ENCODE measurements at regions not wholly inside any gene's neighbourhood (a gene's known extent, or its start where the extent isn't known, plus 50 kb on each side); places are given as distances from the start of the nearest gene placed in this dataset.
"Not testable (repeated sequence)": the region's sequence is repeated elsewhere in the genome, so short reads cannot be mapped to it uniquely, and the experiment has no call there.

DNA sequence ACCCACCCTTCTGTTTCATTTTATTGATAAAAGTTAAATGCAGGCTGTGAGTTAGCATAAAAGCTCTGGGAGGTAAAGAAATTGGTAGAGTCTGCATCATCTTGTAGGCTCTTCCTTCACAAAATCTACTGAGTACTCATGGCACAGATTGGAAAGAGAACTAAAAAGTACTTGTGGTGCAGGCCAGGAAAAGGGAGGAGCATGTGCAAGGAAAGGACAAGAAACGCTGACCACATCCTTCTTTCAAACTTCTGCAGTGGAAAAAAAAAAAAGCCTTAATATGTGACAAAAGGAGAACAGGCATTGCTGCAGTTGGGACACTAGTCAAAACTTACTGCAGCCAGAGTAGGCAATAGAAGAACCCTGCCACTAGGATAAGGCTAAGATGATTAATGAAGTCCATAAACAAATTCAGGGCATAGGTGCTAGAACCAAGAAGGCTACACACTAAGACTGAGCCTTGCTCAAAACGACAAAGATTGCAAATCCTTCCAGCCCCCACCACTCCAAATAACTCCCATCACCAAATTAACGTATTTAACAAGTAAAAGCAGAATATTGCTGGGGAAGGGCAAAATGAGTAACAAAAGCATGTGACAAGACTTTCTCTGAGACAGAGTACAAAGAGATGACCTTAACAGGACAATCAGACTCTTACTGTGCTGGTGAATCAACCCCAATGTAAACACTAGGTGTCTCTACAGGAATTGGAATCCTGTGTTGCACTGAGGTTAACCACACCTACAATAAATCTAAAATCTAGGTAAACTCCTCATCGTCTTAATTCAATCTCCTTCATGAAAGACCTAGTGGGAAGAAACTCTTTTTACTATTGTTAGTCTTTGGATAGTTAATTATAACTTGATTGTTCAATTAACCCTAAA is 1024.8 kb downstream of the TLE1 start:
- TF ChIP-seq ZNF274 (IDR thresholded peaks at IDR 0.05; ENCODE audit: low read depth, low read length), result no peak
- H3K4me3 ChIP-seq (ENCODE audit: low read length), result no peak overlapping the region

- H3K4me3 ChIP-seq (ENCODE audit: low read length), result not testable (repeated sequence)
These were observed 1029.6 kb downstream of the TLE1 start for GRCh38 chr9:80659751-80660150.

DNA sequence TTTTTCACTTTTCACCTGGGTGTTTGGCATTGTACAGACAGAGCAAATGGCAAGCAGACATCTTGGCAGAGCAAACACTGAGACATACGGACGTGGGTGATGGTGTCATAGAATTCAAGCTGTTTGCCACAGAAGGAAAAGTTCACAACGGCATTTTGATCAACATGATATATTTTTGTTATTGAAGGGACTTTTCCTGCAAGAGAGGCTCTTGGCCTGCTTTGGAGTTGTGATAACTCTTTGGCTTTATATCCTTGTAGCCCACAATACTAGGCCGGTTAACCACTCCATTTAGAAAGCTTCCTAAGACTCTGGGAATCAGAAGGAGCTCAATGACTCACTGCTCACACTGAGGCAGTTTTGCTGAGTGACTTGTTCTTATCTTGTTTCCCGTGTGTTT is 1038.3 kb downstream of the TLE1 start:
- no peak for TF ChIP-seq ZNF274 (IDR thresholded peaks at IDR 0.05; ENCODE audit: low read depth, low read length)
- H3K4me3 ChIP-seq (ENCODE audit: low read length), result no peak overlapping the region

- no peak overlapping the region for H3K4me3 ChIP-seq (ENCODE audit: low read length)
- no peak for TF ChIP-seq ZNF274 (IDR thresholded peaks at IDR 0.05; ENCODE audit: low read depth, low read length)
These were observed 1039.9 kb downstream of the TLE1 start for GRCh38 chr9:80649496-80649895.

DNA sequence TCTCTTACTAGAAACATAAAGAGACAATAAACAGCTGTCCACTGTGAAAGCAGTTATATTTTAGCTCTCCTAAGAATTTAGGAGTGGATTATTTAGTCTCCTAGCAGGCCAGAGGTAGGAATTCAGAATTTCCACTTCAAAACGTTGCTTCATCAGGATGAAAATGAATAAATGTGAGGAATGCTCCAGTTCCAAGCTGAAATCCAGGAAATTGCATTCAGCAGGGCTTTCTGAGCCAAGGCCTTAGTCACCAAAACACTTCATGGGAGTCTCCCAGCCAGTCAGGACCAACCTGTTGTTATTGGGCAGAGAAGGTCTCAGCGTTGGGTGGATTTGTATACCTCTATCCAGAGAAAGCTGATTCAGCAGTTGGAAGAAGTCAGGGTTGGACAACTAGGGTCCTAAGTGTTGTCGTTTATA is 1040.3 kb downstream of the TLE1 start:
- no peak for TF ChIP-seq ZNF274 (IDR thresholded peaks at IDR 0.05; ENCODE audit: low read depth, low read length)
- H3K4me3 ChIP-seq (ENCODE audit: low read length), result no peak overlapping the region

- no peak overlapping the region for H3K4me3 ChIP-seq (ENCODE audit: low read length)
- TF ChIP-seq ZNF274 (IDR thresholded peaks at IDR 0.05; ENCODE audit: low read depth, low read length), result no peak
These were observed 1041.0 kb downstream of the TLE1 start for GRCh38 chr9:80648336-80648735.

DNA sequence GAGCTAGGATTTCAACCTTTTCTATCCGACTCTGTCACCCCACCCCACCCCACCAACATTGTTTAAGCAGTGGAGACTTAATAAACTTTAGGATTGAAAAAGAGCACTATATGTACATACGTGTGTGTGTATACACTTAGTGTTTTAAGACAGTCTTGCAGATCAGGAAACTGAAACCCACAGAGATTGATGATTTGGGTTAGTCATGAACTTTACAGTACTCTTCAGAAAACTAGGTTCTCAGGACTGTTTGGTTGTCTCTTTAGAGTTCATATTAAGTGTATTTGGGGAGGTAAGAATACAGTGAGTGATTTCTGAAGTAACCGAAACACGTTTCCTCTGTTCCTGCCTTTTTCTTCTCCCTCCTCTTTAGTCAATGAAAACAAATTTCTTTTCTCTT is 1043.1 kb downstream of the TLE1 start:
- H3K4me3 ChIP-seq (ENCODE audit: low read length), result no peak overlapping the region
- TF ChIP-seq ZNF274 (IDR thresholded peaks at IDR 0.05; ENCODE audit: low read depth, low read length), result no peak

GRCh38 chr9:80644044-80644443 is 1045.3 kb downstream of the TLE1 start:
- H3K4me3 ChIP-seq (ENCODE audit: low read length), result no peak overlapping the region
- no peak for TF ChIP-seq ZNF274 (IDR thresholded peaks at IDR 0.05; ENCODE audit: low read depth, low read length)

DNA sequence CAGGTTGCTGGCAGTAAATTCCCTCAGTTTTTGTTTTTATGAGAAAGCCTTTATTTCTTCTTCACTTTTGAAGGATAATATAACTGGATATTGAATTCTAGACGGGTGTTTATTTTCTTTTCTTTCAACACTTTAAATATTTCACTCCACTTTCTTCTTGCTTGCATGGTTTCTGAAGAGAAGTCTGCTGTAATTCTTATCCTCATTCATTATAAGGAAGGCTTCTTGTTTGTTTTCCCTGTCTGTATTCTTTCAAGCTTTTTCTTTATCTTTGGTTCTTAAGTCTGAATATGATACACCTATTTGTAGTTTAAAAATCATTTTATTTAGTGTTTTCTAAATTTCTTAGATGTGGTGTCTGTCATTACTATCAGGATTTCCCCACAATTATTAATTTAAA is 1054.3 kb downstream of the TLE1 start:
- no peak overlapping the region for H3K4me3 ChIP-seq (ENCODE audit: low read length)
- no peak for TF ChIP-seq ZNF274 (IDR thresholded peaks at IDR 0.05; ENCODE audit: low read depth, low read length)

DNA sequence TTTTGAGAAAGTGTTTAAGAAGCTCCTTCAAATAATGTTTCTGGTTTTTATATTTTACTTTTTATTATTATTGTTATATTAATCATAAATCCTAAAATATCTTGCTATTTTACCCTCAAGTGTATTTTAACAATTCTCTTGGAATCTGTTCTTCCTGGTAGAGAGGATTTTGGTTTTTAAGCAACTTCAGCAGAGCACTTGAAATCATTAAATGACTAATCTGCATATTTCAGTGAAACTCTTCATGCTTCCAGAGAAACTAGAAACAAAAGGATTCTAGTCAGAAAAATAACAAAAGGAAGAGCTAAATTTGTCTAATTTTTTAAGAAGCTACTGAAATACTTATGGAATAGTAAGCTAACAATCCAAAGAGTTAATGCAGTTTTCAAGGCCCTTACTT is 1057.3 kb downstream of the TLE1 start:
- H3K4me3 ChIP-seq (ENCODE audit: low read length), result no peak overlapping the region
- no peak for TF ChIP-seq ZNF274 (IDR thresholded peaks at IDR 0.05; ENCODE audit: low read depth, low read length)

GRCh38 chr9:80622508-80622907 is 1050.7 kb downstream of the TLE4 start:
- no peak overlapping the region for H3K4me3 ChIP-seq (ENCODE audit: low read length)
- no peak for TF ChIP-seq ZNF274 (IDR thresholded peaks at IDR 0.05; ENCODE audit: low read depth, low read length)

- TF ChIP-seq ZNF274 (IDR thresholded peaks at IDR 0.05; ENCODE audit: low read depth, low read length), result no peak
These were observed 1047.6 kb downstream of the TLE4 start for GRCh38 chr9:80619356-80619755.

GRCh38 chr9:80615964-80616363 is 1044.2 kb downstream of the TLE4 start:
- no peak for TF ChIP-seq ZNF274 (IDR thresholded peaks at IDR 0.05; ENCODE audit: low read depth, low read length)
- H3K4me3 ChIP-seq (ENCODE audit: low read length), result no peak overlapping the region

More at GRCh38 chr9:80619356-80619755, 1047.6 kb downstream of the TLE4 start:
- H3K4me3 ChIP-seq (ENCODE audit: low read length), result no peak overlapping the region

- no peak overlapping the region for H3K4me3 ChIP-seq (ENCODE audit: low read length)
- TF ChIP-seq ZNF274 (IDR thresholded peaks at IDR 0.05; ENCODE audit: low read depth, low read length), result no peak
These were observed 1034.0 kb downstream of the TLE4 start for GRCh38 chr9:80605793-80606192.

GRCh38 chr9:80605129-80605528 is 1033.4 kb downstream of the TLE4 start:
- no peak for TF ChIP-seq ZNF274 (IDR thresholded peaks at IDR 0.05; ENCODE audit: low read depth, low read length)
- no peak overlapping the region for H3K4me3 ChIP-seq (ENCODE audit: low read length)

DNA sequence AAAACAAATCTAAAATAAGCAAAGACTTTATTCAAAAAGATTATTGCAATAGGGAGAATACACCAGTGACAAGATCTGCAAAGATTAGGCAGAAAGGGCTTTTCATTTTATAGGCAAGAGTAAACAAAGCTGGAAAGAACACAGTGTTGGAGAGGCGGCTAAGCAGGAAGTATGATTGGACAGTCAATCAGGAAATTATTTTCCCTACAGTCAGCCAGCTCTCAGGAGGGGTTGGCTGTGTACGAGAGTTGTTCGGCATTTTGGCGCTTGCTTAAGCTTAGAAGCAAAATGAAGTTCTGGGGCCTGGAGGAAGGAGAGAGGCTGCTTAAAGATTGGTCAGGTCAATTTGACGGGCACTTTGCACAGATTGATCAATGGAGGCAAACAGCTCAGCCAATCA is 1030.5 kb downstream of the TLE4 start:
- no peak for TF ChIP-seq ZNF274 (IDR thresholded peaks at IDR 0.05; ENCODE audit: low read depth, low read length)
- H3K4me3 ChIP-seq (ENCODE audit: low read length), result no peak overlapping the region

Measured in GM08714 (cell line).